Tibial nerve (tissue), 4 donors: ENCODE measurements at regions not wholly inside any gene's neighbourhood (a gene's known extent, or its start where the extent isn't known, plus 50 kb on each side); places are given as distances from the start of the nearest gene placed in this dataset.

Experiments
- DNase-seq, 2 donors: peaks; one replicate each; pipeline ENCODE4 v3.0.0-alpha.2; 2019; ENCODE audit warnings: low spot score in 2 of 2
- H3K27ac ChIP-seq, 4 donors: fragments of 200-600 bp; sonication (generic) in 3 of 4; one replicate each; pipeline ENCODE4 v1.5.1; 2017 to 2019; ENCODE audit warnings: mild to moderate bottlenecking in 1 of 4
- H3K27me3 ChIP-seq, 2 donors: fragments of 200-600 bp; sonication (generic) in 1 of 2; one replicate each; pipeline versions ENCODE4 v1.5.1 to v1.6.0; 2017 to 2019
- H3K36me3 ChIP-seq, 3 donors: fragments of 200-600 bp; sonication (generic); one replicate each; pipeline ENCODE4 v1.5.1; 2018 to 2019
- H3K4me1 ChIP-seq, 4 donors: fragments of 200-600 bp; sonication (generic) in 3 of 4; one replicate each; pipeline ENCODE4 v1.5.1; 2017 to 2019
- H3K4me3 ChIP-seq, 4 donors: fragments of 200-600 bp; sonication (generic) in 3 of 4; one replicate each; pipeline ENCODE4 v1.5.1; 2017 to 2019; ENCODE audit warnings: mild to moderate bottlenecking in 1 of 4, moderate library complexity in 1 of 4
- H3K9me3 ChIP-seq, 4 donors: fragments of 200-600 bp; sonication (generic) in 3 of 4; one replicate each; pipeline ENCODE4 v1.5.1; 2017 to 2019
- EP300 ChIP-seq, 2 donors: sonication (generic); formaldehyde crosslinking; IDR thresholded peaks; one replicate each; pipeline ENCODE4 v1.6.1; 2017; ENCODE audit warnings: antibody characterized with exemption in 2 of 2, mild to moderate bottlenecking in 1 of 2
- POLR2A ChIP-seq, 2 donors: fragments of 450-650 bp; IDR thresholded peaks; one replicate each; pipeline ENCODE4 v1.6.1; 2017; ENCODE audit warnings: antibody characterized with exemption in 2 of 2, mild to moderate bottlenecking in 2 of 2, moderate library complexity in 2 of 2
- WGBS, 2 donors: methylation state at CpG; one replicate each; pipeline ENCODE4 v1.1.5; 2018; 5-methylcytosine and 5-hydroxymethylcytosine counted together
- TF ChIP-seq, protein P1 (sequence below), 5 experiments: fragments of 200-600 bp in 3 of 5; fragments of 450-650 bp in 2 of 5; sonication (generic) in 3 of 5; IDR thresholded peaks; one replicate each; pipeline ENCODE4 v1.5.1; 2016 to 2019; ENCODE audit warnings: antibody characterized with exemption in 5 of 5, mild to moderate bottlenecking in 3 of 5, moderate library complexity in 2 of 5

DNA sequence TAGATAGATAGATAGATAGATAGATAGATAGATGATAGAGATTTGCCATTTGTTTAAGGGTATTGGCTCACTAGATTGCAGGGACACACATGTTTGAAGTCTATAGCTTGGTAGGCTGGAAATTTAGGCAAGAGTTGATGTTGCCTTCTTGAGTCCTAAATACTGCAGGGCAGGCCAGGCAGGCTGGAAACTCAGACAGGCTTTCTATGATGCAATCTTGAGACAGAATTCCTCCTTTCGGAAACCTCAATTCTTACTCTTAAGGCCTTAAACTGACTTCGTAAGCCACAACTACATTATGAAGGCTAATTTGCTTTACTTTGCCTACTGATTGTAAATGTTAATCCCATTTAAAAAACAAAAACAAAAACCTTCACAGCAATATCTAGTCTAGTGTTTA, 322.9 kb upstream of the AKR1E2 start:
- no peak for DNase-seq
- Histone ChIP-seq H3K4me1 (peaks cover 0 to 10% (median 6%) of the 10 kb centered on the region in 4 donors), H3K36me3 (no peaks in the 10 kb centered on the region), H3K27me3 (no peaks in the 10 kb centered on the region), H3K4me3 (no peak overlapping the region), H3K27ac (no peak overlapping the region), H3K9me3 (no peaks in the 10 kb centered on the region)
- TF ChIP-seq POLR2A (IDR thresholded peaks at IDR 0.05) = no peak
- TF ChIP-seq, protein P1, sequence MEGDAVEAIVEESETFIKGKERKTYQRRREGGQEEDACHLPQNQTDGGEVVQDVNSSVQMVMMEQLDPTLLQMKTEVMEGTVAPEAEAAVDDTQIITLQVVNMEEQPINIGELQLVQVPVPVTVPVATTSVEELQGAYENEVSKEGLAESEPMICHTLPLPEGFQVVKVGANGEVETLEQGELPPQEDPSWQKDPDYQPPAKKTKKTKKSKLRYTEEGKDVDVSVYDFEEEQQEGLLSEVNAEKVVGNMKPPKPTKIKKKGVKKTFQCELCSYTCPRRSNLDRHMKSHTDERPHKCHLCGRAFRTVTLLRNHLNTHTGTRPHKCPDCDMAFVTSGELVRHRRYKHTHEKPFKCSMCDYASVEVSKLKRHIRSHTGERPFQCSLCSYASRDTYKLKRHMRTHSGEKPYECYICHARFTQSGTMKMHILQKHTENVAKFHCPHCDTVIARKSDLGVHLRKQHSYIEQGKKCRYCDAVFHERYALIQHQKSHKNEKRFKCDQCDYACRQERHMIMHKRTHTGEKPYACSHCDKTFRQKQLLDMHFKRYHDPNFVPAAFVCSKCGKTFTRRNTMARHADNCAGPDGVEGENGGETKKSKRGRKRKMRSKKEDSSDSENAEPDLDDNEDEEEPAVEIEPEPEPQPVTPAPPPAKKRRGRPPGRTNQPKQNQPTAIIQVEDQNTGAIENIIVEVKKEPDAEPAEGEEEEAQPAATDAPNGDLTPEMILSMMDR (IDR thresholded peaks at IDR 0.05) = no peak
- TF ChIP-seq EP300 (IDR thresholded peaks at IDR 0.05) = no peak
- 97 to 99% methylated on average over 2 of the region's 2 CpGs for WGBS, 2 donors

DNA sequence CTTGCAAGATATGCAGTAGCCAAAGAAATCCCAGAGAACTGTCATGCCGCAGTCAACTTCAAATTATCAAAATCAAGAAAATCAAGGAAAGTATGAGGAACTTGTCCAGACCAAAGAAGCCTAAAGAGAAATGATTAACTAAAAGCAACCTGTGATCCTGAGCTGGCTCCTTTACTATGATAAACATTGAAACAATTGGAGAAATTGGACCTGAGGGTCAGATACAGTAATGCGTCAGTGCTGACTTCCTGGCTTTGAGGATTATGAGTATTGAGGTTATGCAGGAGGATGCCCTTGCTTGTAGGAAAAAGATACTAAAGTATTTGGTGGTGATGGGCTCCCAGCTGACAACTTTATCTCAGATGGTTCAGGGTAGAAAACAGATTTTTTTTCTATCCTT, 324.7 kb upstream of the AKR1E2 start:
- H3K27ac ChIP-seq = no peak overlapping the region
- H3K27me3 ChIP-seq = no peaks in the 10 kb centered on the region
- no peaks in the 10 kb centered on the region for H3K36me3 ChIP-seq
- H3K9me3 ChIP-seq = no peaks in the 10 kb centered on the region
- WGBS, 2 donors = 89 to 94% methylated on average over 2 of the region's 2 CpGs
- no peak for TF ChIP-seq EP300 (IDR thresholded peaks at IDR 0.05)
- TF ChIP-seq, protein P1 (IDR thresholded peaks at IDR 0.05) = no peak
- TF ChIP-seq POLR2A (IDR thresholded peaks at IDR 0.05) = no peak
- no peak overlapping the region for H3K4me3 ChIP-seq
- DNase-seq = no peak
- H3K4me1 ChIP-seq = peaks cover 0 to 15% (median 10%) of the 10 kb centered on the region in 4 donors

DNA sequence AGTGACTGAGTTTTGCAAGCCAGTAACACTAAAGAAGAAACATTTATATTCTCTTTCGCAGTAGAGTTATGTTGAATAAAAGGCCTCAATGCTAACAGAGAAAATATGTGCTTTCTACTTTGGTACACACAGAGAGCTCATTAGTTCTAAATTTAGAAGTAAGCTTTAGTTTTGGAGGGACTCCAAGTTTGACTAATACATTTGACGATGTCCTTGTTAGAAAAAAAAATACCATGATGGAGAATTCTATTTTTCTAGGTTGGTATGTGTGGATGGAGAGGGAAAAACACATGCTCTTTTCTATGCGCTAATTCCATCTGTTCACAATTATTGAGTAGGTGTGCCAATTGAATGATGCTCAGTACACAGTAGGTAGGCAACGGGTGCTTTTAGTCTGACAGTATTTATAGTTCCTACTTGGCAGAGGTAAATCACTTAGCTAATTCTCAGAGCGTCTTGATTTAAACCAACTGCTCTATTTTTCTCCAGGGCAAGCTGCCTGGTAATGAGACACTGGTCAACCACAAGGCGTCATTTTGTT, 327.2 kb upstream of the AKR1E2 start:
- Histone ChIP-seq H3K36me3 (no peaks in the 10 kb centered on the region), H3K4me1 (peaks cover 0 to 15% (median 10%) of the 10 kb centered on the region in 4 donors), H3K27ac (peak overlapping the region in 3 of 4 donors; percentile 38 to 87 (median 71)), H3K27me3 (no peaks in the 10 kb centered on the region), H3K4me3 (no peak overlapping the region), H3K9me3 (no peaks in the 10 kb centered on the region)
- DNase-seq = no peak
- TF ChIP-seq, protein P1 (IDR thresholded peaks at IDR 0.05) = no peak
- TF ChIP-seq EP300 (IDR thresholded peaks at IDR 0.05) = peak in 1 of 2 donors; percentile 57
- WGBS, 2 donors = 31 to 32% methylated on average over 6 of the region's 6 CpGs

DNA sequence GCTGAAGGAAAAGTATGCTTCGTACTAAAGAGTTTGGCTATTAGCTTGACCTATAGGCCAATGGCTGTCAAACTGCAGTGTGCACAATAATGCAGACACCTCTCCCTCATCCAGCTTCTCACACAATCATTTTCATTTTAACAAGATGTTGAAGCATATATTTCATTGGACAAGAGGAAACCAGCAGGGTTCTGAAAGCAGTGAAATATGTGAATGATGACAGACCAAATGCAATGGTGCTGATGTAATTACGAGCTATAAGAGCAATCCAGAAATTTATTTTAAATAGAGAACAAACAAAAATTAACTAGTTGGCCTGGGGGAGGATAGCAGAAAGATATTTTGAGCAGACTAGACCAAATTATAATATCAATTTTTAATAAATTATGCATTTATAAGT, 331.5 kb upstream of the AKR1E2 start:
- no peaks in the 10 kb centered on the region for H3K36me3 ChIP-seq
- 78 to 90% methylated on average over 2 of the region's 2 CpGs for WGBS, 2 donors
- no peak overlapping the region for H3K27ac ChIP-seq
- H3K27me3 ChIP-seq = no peaks in the 10 kb centered on the region
- no peak for DNase-seq
- TF ChIP-seq, protein P1 (IDR thresholded peaks at IDR 0.05) = no peak
- TF ChIP-seq EP300 (IDR thresholded peaks at IDR 0.05) (no peak), POLR2A (IDR thresholded peaks at IDR 0.05) (no peak)
- H3K9me3 ChIP-seq = no peaks in the 10 kb centered on the region
- no peak overlapping the region for H3K4me3 ChIP-seq
- H3K4me1 ChIP-seq = peaks cover 0 to 15% (median 10%) of the 10 kb centered on the region in 4 donors

DNA sequence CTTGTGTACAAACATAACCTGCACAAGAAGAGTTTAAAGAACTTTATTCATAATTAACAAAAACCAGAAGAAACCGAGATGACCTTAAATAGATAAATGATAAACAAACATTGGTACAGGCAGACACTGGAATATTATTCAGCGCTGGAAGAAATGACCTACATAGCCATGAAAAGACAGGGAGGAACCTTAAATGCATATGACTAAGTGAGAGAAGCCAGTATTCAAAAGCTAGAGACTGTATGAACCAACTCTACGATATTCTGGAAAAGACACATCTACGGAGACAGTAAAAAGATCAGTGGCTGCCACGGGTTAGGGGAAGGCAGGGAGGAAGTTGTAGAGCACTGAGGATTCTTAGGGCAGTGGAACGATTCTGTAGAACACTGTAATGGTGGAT, 333.8 kb upstream of the AKR1E2 start:
- Histone ChIP-seq H3K9me3 (no peaks in the 10 kb centered on the region), H3K4me1 (no peaks in the 10 kb centered on the region), H3K27me3 (no peaks in the 10 kb centered on the region), H3K27ac (no peak overlapping the region), H3K4me3 (no peak overlapping the region), H3K36me3 (no peaks in the 10 kb centered on the region)
- DNase-seq = no peak
- TF ChIP-seq EP300 (IDR thresholded peaks at IDR 0.05) (no peak), POLR2A (IDR thresholded peaks at IDR 0.05) (no peak)
- TF ChIP-seq, protein P1 (IDR thresholded peaks at IDR 0.05) = no peak
- WGBS, 2 donors = 92 to 96% methylated on average over 6 of the region's 6 CpGs
